Gastrocnemius medialis (tissue), 4 donors: ENCODE measurements at regions not wholly inside any gene's neighbourhood (a gene's known extent, or its start where the extent isn't known, plus 50 kb on each side); places are given as distances from the start of the nearest gene placed in this dataset.

ENCODE experiments used
- CTCF ChIP-seq, 5 experiments: fragments of 450-650 bp in 3 of 5; fragments of 200-600 bp in 2 of 5; sonication (generic) in 2 of 5; IDR thresholded peaks in 4 of 5; conservative IDR thresholded peaks in 1 of 5; 1 replicate in 4 of 5; 2 replicates in 1 of 5; pipeline ENCODE4 v1.5.1; 2016 to 2019; ENCODE audit warnings: antibody characterized with exemption in 5 of 5, mild to moderate bottlenecking in 3 of 5, moderate library complexity in 3 of 5
- POLR2A ChIP-seq, 2 donors: fragments of 450-650 bp; IDR thresholded peaks; one replicate each; pipeline ENCODE4 v1.6.1; 2017; ENCODE audit warnings: antibody characterized with exemption in 2 of 2, mild to moderate bottlenecking in 2 of 2, moderate library complexity in 2 of 2

- TF ChIP-seq POLR2A (IDR thresholded peaks at IDR 0.05) (no peak), CTCF (IDR thresholded peaks at IDR 0.05 in 4 of 5, conservative IDR thresholded peaks at IDR 0.05 in 1 of 5) (no peak)
Observed at GRCh38 chr11:112437096-112437495, 176.4 kb upstream of the PLET1 start.
